ENCODE measurements at regions not wholly inside any gene's neighbourhood (a gene's known extent, or its start where the extent isn't known, plus 50 kb on each side); places are given as distances from the start of the nearest gene placed in this dataset.

- DNase-seq (ENCODE audit: low spot score), result no peak
Measured at GRCh38 chr1:162966613-162967012, 102.5 kb upstream of the RGS4 start.

GRCh38 chr1:162964901-162965300 is 103.9 kb upstream of the CCDC190 start:
- no peak for DNase-seq (ENCODE audit: low spot score)

GRCh38 chr1:162956922-162957321 is 95.9 kb upstream of the CCDC190 start:
- no peak for DNase-seq (ENCODE audit: low spot score)

GRCh38 chr1:162954824-162955223 is 93.8 kb upstream of the CCDC190 start:
- no peak for DNase-seq (ENCODE audit: low spot score)

- DNase-seq (ENCODE audit: low spot score), result no peak
Measured at GRCh38 chr1:162952956-162953355, 92.0 kb upstream of the CCDC190 start.

GRCh38 chr1:162951553-162952315 is 90.8 kb upstream of the CCDC190 start:
- DNase-seq (ENCODE audit: low spot score), result no peak

- no peak for DNase-seq (ENCODE audit: low spot score)
Measured at GRCh38 chr1:162950187-162950586, 89.2 kb upstream of the CCDC190 start.

GRCh38 chr1:162946701-162947100 is 85.7 kb upstream of the CCDC190 start:
- no peak for DNase-seq (ENCODE audit: low spot score)

GRCh38 chr1:162944974-162945674 is 84.1 kb upstream of the CCDC190 start:
- DNase-seq (ENCODE audit: low spot score), result no peak

GRCh38 chr1:162943622-162944021 is 82.6 kb upstream of the CCDC190 start:
- DNase-seq (ENCODE audit: low spot score), result no peak

- no peak for DNase-seq (ENCODE audit: low spot score)
Measured at GRCh38 chr1:162942916-162943559, 82.1 kb upstream of the CCDC190 start.

GRCh38 chr1:162941024-162941423 is 80.0 kb upstream of the CCDC190 start:
- no peak for DNase-seq (ENCODE audit: low spot score)

- peak; percentile 13 for DNase-seq (ENCODE audit: low spot score)
Measured at GRCh38 chr1:162939035-162939434, 78.1 kb upstream of the CCDC190 start.

- no peak for DNase-seq (ENCODE audit: low spot score)
Measured at GRCh38 chr1:162937716-162938395, 76.9 kb upstream of the CCDC190 start.

- no peak for DNase-seq (ENCODE audit: low spot score)
Measured at GRCh38 chr1:162930976-162931560, 70.1 kb upstream of the CCDC190 start.

GRCh38 chr1:162930532-162930931 is 69.6 kb upstream of the CCDC190 start:
- DNase-seq (ENCODE audit: low spot score), result no peak

GRCh38 chr1:162929177-162929576 is 68.2 kb upstream of the CCDC190 start:
- DNase-seq (ENCODE audit: low spot score), result no peak

GRCh38 chr1:162928141-162928540 is 67.2 kb upstream of the CCDC190 start:
- no peak for DNase-seq (ENCODE audit: low spot score)

- no peak for DNase-seq (ENCODE audit: low spot score)
Measured at GRCh38 chr1:162927421-162927820, 66.4 kb upstream of the CCDC190 start.

GRCh38 chr1:162926906-162927305 is 65.9 kb upstream of the CCDC190 start:
- no peak for DNase-seq (ENCODE audit: low spot score)

- no peak for DNase-seq (ENCODE audit: low spot score)
Measured at GRCh38 chr1:162924179-162924578, 63.2 kb upstream of the CCDC190 start.

- no peak for DNase-seq (ENCODE audit: low spot score)
Measured at GRCh38 chr1:162922201-162922600, 61.2 kb upstream of the CCDC190 start.

All from SW480 (cell line).